ENCODE measurements at regions not wholly inside any gene's neighbourhood (a gene's known extent, or its start where the extent isn't known, plus 50 kb on each side); places are given as distances from the start of the nearest gene placed in this dataset.

DNA sequence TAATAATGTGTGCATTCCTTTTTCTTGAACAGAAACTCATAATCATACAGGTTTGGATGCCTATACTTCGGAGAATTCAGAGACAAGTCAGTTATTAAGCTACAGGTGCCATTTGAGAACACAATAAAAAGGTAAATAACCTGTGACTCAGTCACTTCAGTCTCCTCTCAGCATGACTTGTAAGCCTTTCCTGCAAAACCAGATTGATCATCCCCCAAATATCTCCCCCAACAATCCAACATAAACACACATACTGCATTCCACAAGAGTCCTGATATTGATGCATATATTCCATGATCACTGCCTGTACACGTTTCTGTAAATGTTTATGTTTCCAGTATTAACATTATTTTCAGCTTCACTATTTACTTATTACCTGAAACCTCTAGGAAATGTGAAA, 110.8 kb downstream of the PWWP3B start:
- no peaks in the 10 kb centered on the region for H3K9me3 ChIP-seq (ENCODE audit: insufficient read depth, low read depth, low read length)
- H3K4me3 ChIP-seq (ENCODE audit: low read length, poor library complexity, severe bottlenecking): no peak overlapping the region
- H3F3A ChIP-seq (ENCODE audit: low read depth): no peaks in the 10 kb centered on the region
- no peaks in the 10 kb centered on the region for H3K9me2 ChIP-seq (replicated peaks; ENCODE audit: low read depth, low read length)
- no peak overlapping the region for H3K4me2 ChIP-seq (ENCODE audit: low read depth, low read length, poor library complexity, severe bottlenecking)
- no peaks in the 10 kb centered on the region for H3K27me3 ChIP-seq (ENCODE audit: insufficient read depth, low read length, poor library complexity, severe bottlenecking)
- H2AFZ ChIP-seq (ENCODE audit: low read length): no peak overlapping the region
- H3K36me3 ChIP-seq (ENCODE audit: insufficient read depth, low read length): no peaks in the 10 kb centered on the region
- TF ChIP-seq, protein P1, sequence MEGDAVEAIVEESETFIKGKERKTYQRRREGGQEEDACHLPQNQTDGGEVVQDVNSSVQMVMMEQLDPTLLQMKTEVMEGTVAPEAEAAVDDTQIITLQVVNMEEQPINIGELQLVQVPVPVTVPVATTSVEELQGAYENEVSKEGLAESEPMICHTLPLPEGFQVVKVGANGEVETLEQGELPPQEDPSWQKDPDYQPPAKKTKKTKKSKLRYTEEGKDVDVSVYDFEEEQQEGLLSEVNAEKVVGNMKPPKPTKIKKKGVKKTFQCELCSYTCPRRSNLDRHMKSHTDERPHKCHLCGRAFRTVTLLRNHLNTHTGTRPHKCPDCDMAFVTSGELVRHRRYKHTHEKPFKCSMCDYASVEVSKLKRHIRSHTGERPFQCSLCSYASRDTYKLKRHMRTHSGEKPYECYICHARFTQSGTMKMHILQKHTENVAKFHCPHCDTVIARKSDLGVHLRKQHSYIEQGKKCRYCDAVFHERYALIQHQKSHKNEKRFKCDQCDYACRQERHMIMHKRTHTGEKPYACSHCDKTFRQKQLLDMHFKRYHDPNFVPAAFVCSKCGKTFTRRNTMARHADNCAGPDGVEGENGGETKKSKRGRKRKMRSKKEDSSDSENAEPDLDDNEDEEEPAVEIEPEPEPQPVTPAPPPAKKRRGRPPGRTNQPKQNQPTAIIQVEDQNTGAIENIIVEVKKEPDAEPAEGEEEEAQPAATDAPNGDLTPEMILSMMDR (conservative IDR thresholded peaks at IDR 0.05; ENCODE audit: low read length): no peak
- TF ChIP-seq EZH2phosphoT487 (IDR thresholded peaks at IDR 0.05; ENCODE audit: borderline replicate concordance): no peak
- H3K9ac ChIP-seq (ENCODE audit: low read depth, low read length, poor library complexity, severe bottlenecking): no peak overlapping the region
- H4K20me1 ChIP-seq (ENCODE audit: insufficient read depth, low read length, poor library complexity, severe bottlenecking): no peaks in the 10 kb centered on the region
- H3K4me1 ChIP-seq (ENCODE audit: insufficient read depth, low read length, poor library complexity, severe bottlenecking): no peaks in the 10 kb centered on the region
- H3K79me2 ChIP-seq (ENCODE audit: insufficient read depth, low read length): no peaks in the 10 kb centered on the region

DNA sequence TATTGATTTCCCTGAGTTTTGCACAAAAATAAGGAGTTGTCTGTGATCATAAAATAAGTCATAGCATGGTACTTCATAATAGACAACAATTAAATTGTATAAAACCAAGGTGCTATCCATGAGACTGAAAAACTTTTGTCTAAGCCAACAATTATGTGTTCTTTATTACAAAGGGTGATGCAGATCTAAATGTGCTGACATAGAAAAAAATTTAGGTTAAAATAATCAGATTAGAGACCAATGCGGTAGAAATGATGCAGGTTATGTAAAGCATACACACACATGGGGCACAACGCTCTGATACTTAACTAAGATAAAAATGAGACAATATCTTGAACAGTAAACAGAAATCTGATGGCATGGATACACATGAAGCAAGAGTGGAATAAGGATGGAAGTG, 113.3 kb downstream of the PWWP3B start:
- Histone ChIP-seq H3K27me3 (ENCODE audit: insufficient read depth, low read length, poor library complexity, severe bottlenecking) (no peaks in the 10 kb centered on the region), H3F3A (ENCODE audit: low read depth) (no peaks in the 10 kb centered on the region)

DNA sequence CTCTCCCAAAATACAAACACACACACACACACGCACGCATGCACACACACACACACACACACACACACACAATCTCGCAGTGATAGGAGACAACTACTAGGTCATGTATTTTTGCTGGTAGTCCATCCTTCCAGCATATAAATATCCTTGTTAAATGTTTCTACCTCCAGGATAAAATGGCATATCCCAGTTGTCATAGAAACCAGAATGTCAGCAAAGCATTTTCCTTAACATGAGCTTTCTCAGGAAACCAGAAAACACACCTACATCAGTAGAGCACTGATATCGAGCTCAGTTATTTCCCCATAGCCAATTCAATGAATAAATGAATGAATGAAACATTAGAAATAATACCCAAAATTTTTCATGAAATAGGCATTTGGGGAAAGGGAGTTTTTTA, 115.7 kb downstream of the PWWP3B start:
- H3K4me1 ChIP-seq (ENCODE audit: insufficient read depth, low read length, poor library complexity, severe bottlenecking): no peaks in the 10 kb centered on the region
- TF ChIP-seq EZH2phosphoT487 (IDR thresholded peaks at IDR 0.05; ENCODE audit: borderline replicate concordance): no peak
- TF ChIP-seq, protein P1 (conservative IDR thresholded peaks at IDR 0.05; ENCODE audit: low read length): no peak
- no peaks in the 10 kb centered on the region for H3F3A ChIP-seq (ENCODE audit: low read depth)
- no peaks in the 10 kb centered on the region for H3K36me3 ChIP-seq (ENCODE audit: insufficient read depth, low read length)
- H2AFZ ChIP-seq (ENCODE audit: low read length): no peak overlapping the region
- H3K27me3 ChIP-seq (ENCODE audit: insufficient read depth, low read length, poor library complexity, severe bottlenecking): no peaks in the 10 kb centered on the region
- no peak overlapping the region for H3K9ac ChIP-seq (ENCODE audit: low read depth, low read length, poor library complexity, severe bottlenecking)
- H4K20me1 ChIP-seq (ENCODE audit: insufficient read depth, low read length, poor library complexity, severe bottlenecking): no peaks in the 10 kb centered on the region
- no peak overlapping the region for H3K4me2 ChIP-seq (ENCODE audit: low read depth, low read length, poor library complexity, severe bottlenecking)
- no peaks in the 10 kb centered on the region for H3K9me3 ChIP-seq (ENCODE audit: insufficient read depth, low read depth, low read length)
- no peaks in the 10 kb centered on the region for H3K79me2 ChIP-seq (ENCODE audit: insufficient read depth, low read length)
- no peaks in the 10 kb centered on the region for H3K9me2 ChIP-seq (replicated peaks; ENCODE audit: low read depth, low read length)
- H3K4me3 ChIP-seq (ENCODE audit: low read length, poor library complexity, severe bottlenecking): no peak overlapping the region

More for the DNA sequence above, 113.3 kb downstream of the PWWP3B start:
- TF ChIP-seq, protein P1 (conservative IDR thresholded peaks at IDR 0.05; ENCODE audit: low read length): no peak
- no peak for TF ChIP-seq EZH2phosphoT487 (IDR thresholded peaks at IDR 0.05; ENCODE audit: borderline replicate concordance)
- Histone ChIP-seq H2AFZ (ENCODE audit: low read length) (no peak overlapping the region), H3K9ac (ENCODE audit: low read depth, low read length, poor library complexity, severe bottlenecking) (no peak overlapping the region), H3K9me2 (replicated peaks; ENCODE audit: low read depth, low read length) (no peaks in the 10 kb centered on the region), H3K4me2 (ENCODE audit: low read depth, low read length, poor library complexity, severe bottlenecking) (no peak overlapping the region), H3K4me1 (ENCODE audit: insufficient read depth, low read length, poor library complexity, severe bottlenecking) (no peaks in the 10 kb centered on the region), H3K36me3 (ENCODE audit: insufficient read depth, low read length) (no peaks in the 10 kb centered on the region), H3K9me3 (ENCODE audit: insufficient read depth, low read depth, low read length) (no peaks in the 10 kb centered on the region), H3K4me3 (ENCODE audit: low read length, poor library complexity, severe bottlenecking) (no peak overlapping the region), H4K20me1 (ENCODE audit: insufficient read depth, low read length, poor library complexity, severe bottlenecking) (no peaks in the 10 kb centered on the region), H3K79me2 (ENCODE audit: insufficient read depth, low read length) (no peaks in the 10 kb centered on the region)

Measured in Loucy (cell line).